DOHH2 (cell line): ENCODE measurements at regions not wholly inside any gene's neighbourhood (a gene's known extent, or its start where the extent isn't known, plus 50 kb on each side); places are given as distances from the start of the nearest gene placed in this dataset.

ENCODE experiments used
- CTCF ChIP-seq: fragments of 200-600 bp; sonication (generic); IDR thresholded peaks from one replicate; pipeline ENCODE4 v1.5.1; 2014; ENCODE audit warnings: antibody characterized with exemption, mild to moderate bottlenecking, low read depth, low read length; ENCODE audit not compliant: poor library complexity, severe bottlenecking
- EZH2phosphoT487 ChIP-seq: fragments of 200-600 bp; sonication (generic); IDR thresholded peaks from 2 replicates; pipeline ENCODE4 v1.6.1; 2017; ENCODE audit warnings: borderline replicate concordance, mild to moderate bottlenecking, antibody characterized with exemption, low read length, moderate library complexity, mixed read lengths

GRCh38 chr15:47887241-47887800 lies 170.0 kb downstream of the SEMA6D start:
- TF ChIP-seq CTCF (no peak), EZH2phosphoT487 (no peak)
